A549 (cell line): ENCODE measurements at regions not wholly inside any gene's neighbourhood (a gene's known extent, or its start where the extent isn't known, plus 50 kb on each side); places are given as distances from the start of the nearest gene placed in this dataset.

Experiments used
- ATAC-seq, 2 experiments: fragments of 200-7000 bp in 1 of 2; fragments of >200 bp in 1 of 2; cut with Nextera tagmentation in 1 of 2; cut with Tn5 transposase in 1 of 2; 3 replicates each; pipeline versions ENCODE4 v1.8.0 to v1.9.1; 2018 to 2020; ENCODE audit warnings: mild to moderate bottlenecking in 1 of 2, moderate library complexity in 1 of 2
- CTCF ChIA-PET: fragments of 300-600 bp; sonication (Branson Sonifier 250); formaldehyde crosslinking; extraction: SDS; loops from one replicate; lab custom pipeline; 2021; ENCODE audit warnings: antibody characterized with exemption, inconsistent platforms; lab: Yijun Ruan, JAX
- POLR2A ChIA-PET: fragments of 350-600 bp; formaldehyde crosslinking; extraction: SDS; loops from one replicate; lab custom pipeline; 2021; ENCODE audit warnings: antibody characterized with exemption, inconsistent platforms; lab: Yijun Ruan, JAX
- DNase-seq, 2 experiments: peaks; one replicate each; pipeline versions ENCODE4 v3.0.0 to v3.0.0-alpha.2; 2011 to 2016; ENCODE audit warnings: low read depth in 1 of 2, low spot score in 1 of 2
- FAIRE-seq: peaks from 2 replicates; lab custom pipeline; 2011; peaks lifted over from hg19 to GRCh38; lab: Jason Lieb, UNC
- H3K27ac ChIP-seq, 2 experiments: fragments of >200 bp; sonication (Bioruptor Twin); formaldehyde crosslinking; 3 replicates each; pipeline ENCODE4 v1.5.1; 2016 to 2017
- H3K4me1 ChIP-seq: fragments of >200 bp; sonication (Bioruptor Twin); formaldehyde crosslinking; 3 replicates; pipeline ENCODE4 v1.6.1; 2016
- H3K4me2 ChIP-seq: fragments of >200 bp; sonication (Bioruptor Twin); formaldehyde crosslinking; 3 replicates; pipeline ENCODE4 v1.6.1; 2016
- H3K4me3 ChIP-seq: fragments of >200 bp; sonication (Bioruptor Twin); formaldehyde crosslinking; 3 replicates; pipeline ENCODE4 v1.5.1; 2016
- H3K9me3 ChIP-seq: fragments of >200 bp; sonication (Bioruptor Twin); formaldehyde crosslinking; 3 replicates; pipeline ENCODE4 v1.6.1; 2016
- BHLHE40 ChIP-seq: IDR thresholded peaks from 2 replicates; pipeline ENCODE4 v1.6.1; 2012; ENCODE audit warnings: low read depth, low read length, inconsistent platforms
- CBX2 ChIP-seq: fragments of 200-600 bp; sonication (generic); IDR thresholded peaks from 2 replicates; pipeline ENCODE4 v1.6.1; 2016; ENCODE audit warnings: low read depth, mild to moderate bottlenecking, borderline replicate concordance
- CBX8 ChIP-seq: fragments of 200-600 bp; sonication (generic); IDR thresholded peaks from 2 replicates; pipeline ENCODE4 v1.6.1; 2016
- CEBPB ChIP-seq, 2 experiments: fragments of >200 bp in 1 of 2; sonication (Bioruptor Twin) in 1 of 2; formaldehyde crosslinking in 1 of 2; IDR thresholded peaks; 2 replicates each; pipeline ENCODE4 v1.6.1; 2012 to 2016
- CHD2 ChIP-seq: fragments of 150-350 bp; IDR thresholded peaks from 2 replicates; pipeline ENCODE4 v1.6.1; 2014; ENCODE audit warnings: low read length; ENCODE audit not compliant: partially characterized antibody
- E2F6 ChIP-seq: IDR thresholded peaks from 2 replicates; pipeline ENCODE4 v1.6.1; 2012; ENCODE audit warnings: low read depth, borderline replicate concordance
- EHF ChIP-seq: fragments of 250-450 bp; sonication (Bioruptor Pico); IDR thresholded peaks from 2 replicates; pipeline ENCODE4 v1.5.0; 2020; ENCODE audit warnings: mild to moderate bottlenecking
- EHMT2 ChIP-seq: fragments of 200-600 bp; sonication (generic); IDR thresholded peaks from 2 replicates; pipeline ENCODE4 v1.6.1; 2016; ENCODE audit warnings: antibody characterized with exemption, low read depth, mild to moderate bottlenecking, moderate library complexity
- HOXB13 ChIP-seq: fragments of 250-450 bp; sonication (Bioruptor Pico); IDR thresholded peaks from 2 replicates; pipeline ENCODE4 v1.5.0; 2020; ENCODE audit warnings: low read depth, mild to moderate bottlenecking, moderate library complexity
- HOXB5 ChIP-seq: fragments of 250-450 bp; sonication (Bioruptor Pico); IDR thresholded peaks from 2 replicates; pipeline ENCODE4 v1.5.0; 2020; ENCODE audit warnings: mild to moderate bottlenecking, moderate library complexity
- JUN ChIP-seq, 2 experiments: fragments of >200 bp; sonication (Bioruptor Twin); formaldehyde crosslinking; IDR thresholded peaks; 2 replicates in 1 of 2; 3 replicates in 1 of 2; pipeline ENCODE4 v1.6.1; 2016 to 2017
- JUNB ChIP-seq: fragments of >200 bp; sonication (Bioruptor Twin); formaldehyde crosslinking; IDR thresholded peaks from 2 replicates; pipeline ENCODE4 v1.6.1; 2016
- KDM1A ChIP-seq: fragments of 200-600 bp; sonication (generic); IDR thresholded peaks from 2 replicates; pipeline ENCODE4 v1.6.1; 2016; ENCODE audit warnings: low read depth, mild to moderate bottlenecking
- KDM5A ChIP-seq: fragments of 200-600 bp; sonication (generic); IDR thresholded peaks from 2 replicates; pipeline ENCODE4 v1.6.1; 2016; ENCODE audit warnings: antibody characterized with exemption, mild to moderate bottlenecking
- MAX ChIP-seq: IDR thresholded peaks from 2 replicates; pipeline ENCODE4 v1.6.1; 2012
- NPAS2 ChIP-seq: fragments of 250-450 bp; sonication (Bioruptor Pico); IDR thresholded peaks from 2 replicates; pipeline ENCODE4 v1.8.0; 2022; ENCODE audit warnings: mild to moderate bottlenecking, moderate library complexity, borderline replicate concordance
- POLR2A ChIP-seq: IDR thresholded peaks from 2 replicates; pipeline ENCODE4 v1.6.1; 2012; ENCODE audit warnings: mild to moderate bottlenecking, low read length
- POLR2AphosphoS2 ChIP-seq: conservative IDR thresholded peaks from 2 replicates; pipeline ENCODE4 v1.6.1; 2012; ENCODE audit warnings: low read length, improper control_type of control experiment, inconsistent platforms
- RAD21 ChIP-seq, 2 experiments: fragments of >200 bp in 1 of 2; sonication (Bioruptor Twin) in 1 of 2; formaldehyde crosslinking in 1 of 2; IDR thresholded peaks in 1 of 2; conservative IDR thresholded peaks in 1 of 2; 2 replicates in 1 of 2; 3 replicates in 1 of 2; pipeline ENCODE4 v1.6.1; 2012 to 2018; ENCODE audit warnings: inconsistent platforms in 1 of 2
- RCOR1 ChIP-seq: fragments of 150-350 bp; IDR thresholded peaks from 2 replicates; pipeline ENCODE4 v1.6.1; 2014; ENCODE audit warnings: antibody characterized with exemption, low read length, low read depth
- REST ChIP-seq: fragments of 200-600 bp; sonication (generic); IDR thresholded peaks from 2 replicates; pipeline ENCODE4 v1.6.1; 2016; ENCODE audit warnings: antibody characterized with exemption, mild to moderate bottlenecking, moderate library complexity
- SMC3 ChIP-seq: fragments of >200 bp; sonication (Bioruptor Twin); formaldehyde crosslinking; IDR thresholded peaks from 3 replicates; pipeline ENCODE4 v1.6.1; 2018; ENCODE audit warnings: inconsistent platforms
- TFCP2L1 ChIP-seq: fragments of 250-450 bp; sonication (Bioruptor Pico); IDR thresholded peaks from 2 replicates; pipeline ENCODE4 v1.5.0; 2021; ENCODE audit warnings: mild to moderate bottlenecking
- ZC3H11A ChIP-seq: fragments of 450-650 bp; IDR thresholded peaks from 2 replicates; pipeline ENCODE4 v1.6.1; 2014; ENCODE audit warnings: antibody characterized with exemption, mild to moderate bottlenecking
- ZFP36 ChIP-seq: fragments of 450-650 bp; IDR thresholded peaks from 2 replicates; pipeline ENCODE4 v1.6.1; 2014; ENCODE audit warnings: borderline replicate concordance; ENCODE audit not compliant: partially characterized antibody
- WGBS: methylation state at CpG from one replicate; pipeline ENCODE4 v1.1.6; 2017; ENCODE audit errors: missing lambda C conversion rate; 5-methylcytosine and 5-hydroxymethylcytosine counted together
- TF ChIP-seq, protein P1 (sequence below): fragments of 450-650 bp; IDR thresholded peaks from 2 replicates; pipeline ENCODE4 v1.6.1; 2014; ENCODE audit warnings: antibody characterized with exemption
- TF ChIP-seq, protein P2 (sequence below): fragments of 250-450 bp; sonication (Bioruptor Pico); IDR thresholded peaks from 2 replicates; pipeline ENCODE4 v1.5.0; 2020; ENCODE audit warnings: low read depth, mild to moderate bottlenecking, moderate library complexity

GRCh38 chrX:135643916-135644315, 69.5 kb upstream of the CT45A1 start:
- TF ChIP-seq CBX2 (no peak), TFCP2L1 (CRISPR knock-in tag) (no peak)
- no peak overlapping the region for H3K4me2 ChIP-seq
- H3K4me1 ChIP-seq, result no peaks in the 10 kb centered on the region
- H3K27ac ChIP-seq, result no peak overlapping the region
- CTCF ChIA-PET, result no interaction called here
- 0% methylated on average over 3 of the region's 3 CpGs for WGBS
- POLR2A ChIA-PET, result no interaction called here
- no peaks in the 10 kb centered on the region for H3K9me3 ChIP-seq
- FAIRE-seq (no peak), DNase-seq (no peak), ATAC-seq (no peak)
- H3K4me3 ChIP-seq, result no peak overlapping the region

DNA sequence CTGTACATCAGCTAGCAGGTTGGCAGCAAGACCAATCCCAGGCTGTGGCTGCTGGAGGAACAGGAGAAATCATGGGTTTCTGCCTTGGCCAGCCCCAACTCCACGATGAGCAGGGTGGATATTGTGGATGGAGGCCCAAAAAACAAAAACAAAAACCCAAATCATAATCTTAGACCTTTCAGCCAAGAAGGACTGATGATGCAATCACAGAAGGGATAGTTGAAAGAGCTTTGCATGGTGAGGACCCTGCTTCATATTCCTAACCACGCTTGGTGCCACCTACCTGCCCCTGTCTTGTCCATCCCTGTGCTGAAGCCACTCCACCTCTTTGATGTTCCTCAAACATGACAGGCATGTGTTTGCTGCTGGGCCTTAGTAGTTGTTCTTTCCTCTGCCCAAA, 68.8 kb upstream of the CT45A1 start:
- H3K4me3 ChIP-seq, result no peak overlapping the region
- TF ChIP-seq RAD21 (conservative IDR thresholded peaks at IDR 0.05 in 1 of 2, IDR thresholded peaks at IDR 0.05 in 1 of 2) (no peak), CEBPB (IDR thresholded peaks at IDR 0.05) (no peak), JUN (IDR thresholded peaks at IDR 0.05) (no peak), CHD2 (no peak), MAX (no peak), POLR2AphosphoS2 (no peak), REST (no peak), JUNB (no peak), POLR2A (no peak), EHMT2 (no peak), CBX8 (no peak), HOXB5 (no peak), E2F6 (no peak), BHLHE40 (no peak), NPAS2 (CRISPR knock-in tag) (no peak), EHF (CRISPR knock-in tag) (no peak)
- TF ChIP-seq, protein P1, sequence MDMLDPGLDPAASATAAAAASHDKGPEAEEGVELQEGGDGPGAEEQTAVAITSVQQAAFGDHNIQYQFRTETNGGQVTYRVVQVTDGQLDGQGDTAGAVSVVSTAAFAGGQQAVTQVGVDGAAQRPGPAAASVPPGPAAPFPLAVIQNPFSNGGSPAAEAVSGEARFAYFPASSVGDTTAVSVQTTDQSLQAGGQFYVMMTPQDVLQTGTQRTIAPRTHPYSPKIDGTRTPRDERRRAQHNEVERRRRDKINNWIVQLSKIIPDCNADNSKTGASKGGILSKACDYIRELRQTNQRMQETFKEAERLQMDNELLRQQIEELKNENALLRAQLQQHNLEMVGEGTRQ, result no peak
- TF ChIP-seq, protein P2, sequence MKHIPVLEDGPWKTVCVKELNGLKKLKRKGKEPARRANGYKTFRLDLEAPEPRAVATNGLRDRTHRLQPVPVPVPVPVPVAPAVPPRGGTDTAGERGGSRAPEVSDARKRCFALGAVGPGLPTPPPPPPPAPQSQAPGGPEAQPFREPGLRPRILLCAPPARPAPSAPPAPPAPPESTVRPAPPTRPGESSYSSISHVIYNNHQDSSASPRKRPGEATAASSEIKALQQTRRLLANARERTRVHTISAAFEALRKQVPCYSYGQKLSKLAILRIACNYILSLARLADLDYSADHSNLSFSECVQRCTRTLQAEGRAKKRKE (CRISPR knock-in tag), result no peak
- ChIA-PET POLR2A (no interaction called here), CTCF (no interaction called here)
- FAIRE-seq (no peak), DNase-seq (no peak), ATAC-seq (no peak)
- H3K9me3 ChIP-seq, result no peaks in the 10 kb centered on the region
- no peaks in the 10 kb centered on the region for H3K4me1 ChIP-seq
- no peak overlapping the region for H3K4me2 ChIP-seq
- 3% methylated on average over 2 of the region's 2 CpGs for WGBS
- H3K27ac ChIP-seq, result no peak overlapping the region

DNA sequence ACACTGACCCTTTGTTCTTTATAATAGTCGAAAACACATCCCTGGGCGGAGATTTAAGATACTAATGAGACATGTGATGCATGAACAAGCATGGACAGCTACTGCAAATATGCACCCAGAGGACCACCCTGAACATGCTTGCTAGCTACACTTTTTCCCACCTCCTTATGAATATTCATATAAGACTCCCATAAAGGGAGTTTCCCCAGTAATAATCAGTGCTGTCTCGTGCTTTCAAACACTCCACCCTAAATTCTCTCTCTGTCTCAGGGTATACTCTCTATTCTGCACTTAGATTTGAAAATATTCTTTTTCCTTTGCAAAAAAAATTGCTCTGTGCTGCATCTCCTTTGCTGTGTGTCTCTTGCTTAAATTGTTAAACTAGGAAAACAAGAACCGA, 64.4 kb upstream of the CT45A1 start:
- Histone ChIP-seq H3K27ac (no peak overlapping the region), H3K4me2 (no peak overlapping the region), H3K4me3 (no peak overlapping the region), H3K9me3 (no peaks in the 10 kb centered on the region), H3K4me1 (no peaks in the 10 kb centered on the region)
- ChIA-PET POLR2A (no interaction called here), CTCF (no interaction called here)
- DNase-seq, result no peak
- FAIRE-seq, result no peak
- no peak for ATAC-seq
- 0% methylated on average over 4 of the region's 4 CpGs for WGBS
- TF ChIP-seq REST, result no peak
- TF ChIP-seq POLR2AphosphoS2, result no peak
- TF ChIP-seq HOXB13 (CRISPR knock-in tag), result no peak
- TF ChIP-seq ZFP36, result no peak
- TF ChIP-seq EHF (CRISPR knock-in tag), result no peak
- no peak for TF ChIP-seq RCOR1
- TF ChIP-seq KDM1A, result no peak
- no peak for TF ChIP-seq KDM5A
- TF ChIP-seq SMC3, result no peak
- no peak for TF ChIP-seq ZC3H11A
- TF ChIP-seq JUN (IDR thresholded peaks at IDR 0.05), result no peak
